ENCODE measurements at regions not wholly inside any gene's neighbourhood (a gene's known extent, or its start where the extent isn't known, plus 50 kb on each side); places are given as distances from the start of the nearest gene placed in this dataset.

DNA sequence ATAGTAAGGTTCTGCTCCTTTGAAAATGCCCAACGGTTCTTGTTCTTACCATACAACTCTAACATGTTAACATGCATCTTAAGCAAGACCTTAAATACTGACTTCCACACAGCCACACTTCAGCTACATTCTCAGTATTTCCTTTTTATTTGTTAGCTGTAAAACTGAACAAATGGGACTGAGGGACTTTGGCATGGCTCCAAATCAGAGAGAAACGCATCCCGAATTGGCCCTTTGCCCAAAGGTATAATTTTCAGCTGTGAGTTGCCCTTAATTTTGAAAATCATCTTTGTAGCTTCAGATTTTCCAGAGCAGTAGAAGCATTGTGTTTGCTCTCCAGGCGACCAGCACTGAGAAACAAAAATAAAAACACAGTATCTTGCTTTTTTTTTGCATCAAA, 56.4 kb downstream of the NEUROD6 start:
- TF ChIP-seq, protein P1, sequence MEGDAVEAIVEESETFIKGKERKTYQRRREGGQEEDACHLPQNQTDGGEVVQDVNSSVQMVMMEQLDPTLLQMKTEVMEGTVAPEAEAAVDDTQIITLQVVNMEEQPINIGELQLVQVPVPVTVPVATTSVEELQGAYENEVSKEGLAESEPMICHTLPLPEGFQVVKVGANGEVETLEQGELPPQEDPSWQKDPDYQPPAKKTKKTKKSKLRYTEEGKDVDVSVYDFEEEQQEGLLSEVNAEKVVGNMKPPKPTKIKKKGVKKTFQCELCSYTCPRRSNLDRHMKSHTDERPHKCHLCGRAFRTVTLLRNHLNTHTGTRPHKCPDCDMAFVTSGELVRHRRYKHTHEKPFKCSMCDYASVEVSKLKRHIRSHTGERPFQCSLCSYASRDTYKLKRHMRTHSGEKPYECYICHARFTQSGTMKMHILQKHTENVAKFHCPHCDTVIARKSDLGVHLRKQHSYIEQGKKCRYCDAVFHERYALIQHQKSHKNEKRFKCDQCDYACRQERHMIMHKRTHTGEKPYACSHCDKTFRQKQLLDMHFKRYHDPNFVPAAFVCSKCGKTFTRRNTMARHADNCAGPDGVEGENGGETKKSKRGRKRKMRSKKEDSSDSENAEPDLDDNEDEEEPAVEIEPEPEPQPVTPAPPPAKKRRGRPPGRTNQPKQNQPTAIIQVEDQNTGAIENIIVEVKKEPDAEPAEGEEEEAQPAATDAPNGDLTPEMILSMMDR (IDR thresholded peaks at IDR 0.05), result no peak
- TF ChIP-seq POLR2A (IDR thresholded peaks at IDR 0.05), result no peak

All from thyroid gland (tissue), 4 donors.